ENCODE measurements at regions not wholly inside any gene's neighbourhood (a gene's known extent, or its start where the extent isn't known, plus 50 kb on each side); places are given as distances from the start of the nearest gene placed in this dataset.

DNA sequence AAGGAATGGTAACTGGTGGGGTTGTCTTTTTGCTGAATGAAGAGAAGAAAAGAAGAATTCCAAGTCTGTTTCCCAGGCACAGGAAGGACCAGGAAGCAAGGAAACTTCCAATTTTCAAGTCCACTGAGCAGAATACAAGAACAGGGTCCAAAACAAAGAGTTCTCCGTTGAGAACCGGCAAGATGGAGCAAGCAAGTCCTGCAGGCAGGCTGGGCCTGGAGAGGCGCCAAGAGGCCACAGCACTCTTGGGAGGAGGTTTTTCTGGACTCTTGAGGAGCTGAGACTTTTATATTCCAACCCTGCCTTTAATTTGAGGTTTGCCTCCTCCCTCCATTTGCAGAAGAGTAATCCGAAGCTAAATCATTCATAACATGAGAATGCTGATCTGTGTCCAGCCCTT, 224.5 kb downstream of the IKZF2 start:
- TF ChIP-seq, protein P1, sequence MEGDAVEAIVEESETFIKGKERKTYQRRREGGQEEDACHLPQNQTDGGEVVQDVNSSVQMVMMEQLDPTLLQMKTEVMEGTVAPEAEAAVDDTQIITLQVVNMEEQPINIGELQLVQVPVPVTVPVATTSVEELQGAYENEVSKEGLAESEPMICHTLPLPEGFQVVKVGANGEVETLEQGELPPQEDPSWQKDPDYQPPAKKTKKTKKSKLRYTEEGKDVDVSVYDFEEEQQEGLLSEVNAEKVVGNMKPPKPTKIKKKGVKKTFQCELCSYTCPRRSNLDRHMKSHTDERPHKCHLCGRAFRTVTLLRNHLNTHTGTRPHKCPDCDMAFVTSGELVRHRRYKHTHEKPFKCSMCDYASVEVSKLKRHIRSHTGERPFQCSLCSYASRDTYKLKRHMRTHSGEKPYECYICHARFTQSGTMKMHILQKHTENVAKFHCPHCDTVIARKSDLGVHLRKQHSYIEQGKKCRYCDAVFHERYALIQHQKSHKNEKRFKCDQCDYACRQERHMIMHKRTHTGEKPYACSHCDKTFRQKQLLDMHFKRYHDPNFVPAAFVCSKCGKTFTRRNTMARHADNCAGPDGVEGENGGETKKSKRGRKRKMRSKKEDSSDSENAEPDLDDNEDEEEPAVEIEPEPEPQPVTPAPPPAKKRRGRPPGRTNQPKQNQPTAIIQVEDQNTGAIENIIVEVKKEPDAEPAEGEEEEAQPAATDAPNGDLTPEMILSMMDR (conservative IDR thresholded peaks at IDR 0.05; ENCODE audit: low read length) = no peak
- no peak for TF ChIP-seq EZH2phosphoT487 (IDR thresholded peaks at IDR 0.05; ENCODE audit: borderline replicate concordance, low read depth, low read length)
